ENCODE measurements at regions not wholly inside any gene's neighbourhood (a gene's known extent, or its start where the extent isn't known, plus 50 kb on each side); places are given as distances from the start of the nearest gene placed in this dataset.

- Histone ChIP-seq H3K4me3 (replicated peaks in 1 of 3; ENCODE audit: insufficient read depth in 1 of 3, low read depth in 1 of 3, low read length in 3 of 3) (no peak overlapping the region), H3K4me2 (ENCODE audit: insufficient read depth, low read length) (no peak overlapping the region), H4K20me1 (replicated peaks; ENCODE audit: control insufficient read depth, extremely low read depth, insufficient read depth, low read length) (no peaks in the 10 kb centered on the region), H3K4me1 (ENCODE audit: control insufficient read depth, extremely low read depth, insufficient read depth, low read length) (no peaks in the 10 kb centered on the region), H3K9me3 (replicated peaks; ENCODE audit: control insufficient read depth, insufficient read depth, low read length) (no peaks in the 10 kb centered on the region), H3K27me3 (ENCODE audit: control insufficient read depth in 2 of 2, insufficient read depth in 2 of 2, low read length in 2 of 2) (peaks cover 0 to 2% of the 10 kb centered on the region in 2 experiments), H2AFZ (ENCODE audit: low read depth, low read length) (no peak overlapping the region), H3K9me1 (replicated peaks; ENCODE audit: control insufficient read depth, extremely low read depth, insufficient read depth, low read length) (no peaks in the 10 kb centered on the region), H3K27ac (ENCODE audit: insufficient read depth, low read depth, low read length) (no peak overlapping the region), H3K36me3 (ENCODE audit: control insufficient read depth in 2 of 2, extremely low read depth in 1 of 2, insufficient read depth in 2 of 2, low read length in 2 of 2) (no peaks in the 10 kb centered on the region), H3K79me2 (ENCODE audit: control insufficient read depth, insufficient read depth, low read length) (no peaks in the 10 kb centered on the region), H3K9ac (replicated peaks; ENCODE audit: extremely low read depth, insufficient read depth, low read length) (no peak overlapping the region)
- TF ChIP-seq POLR2A (IDR thresholded peaks at IDR 0.05; ENCODE audit: low read depth, low read length) (no peak), MYC (IDR thresholded peaks at IDR 0.05; ENCODE audit: low read depth, low read length) (no peak)
- BruUV-seq (replicated peaks) = no TSS peak
- no peak for DNase-seq (ENCODE audit: low read depth, low spot score)
- ChIA-PET CTCF (interaction anchor here (0.8 kb wide), 1 partner anchor 15 kb away, joined by 3 read pairs; no protein-coding TSS in a partner anchor), POLR2A (no interaction called here)
- intact Hi-C loops (cut with micrococcal nuclease) (no loop called here), dilution Hi-C loops (cut with MboI; ENCODE audit: extremely low pct_ligation_motif_present, low sequenced_read_pairs) (no loop called here)
- FAIRE-seq = no peak
Measured at GRCh38 chr12:24746006-24746671, 202.8 kb downstream of the BCAT1 start.

GRCh38 chr12:24743941-24744793 lies 204.7 kb downstream of the BCAT1 start:
- Histone ChIP-seq H3K4me1 (ENCODE audit: control insufficient read depth, extremely low read depth, insufficient read depth, low read length) (no peaks in the 10 kb centered on the region), H3K36me3 (ENCODE audit: control insufficient read depth in 2 of 2, extremely low read depth in 1 of 2, insufficient read depth in 2 of 2, low read length in 2 of 2) (no peaks in the 10 kb centered on the region), H3K9me3 (replicated peaks; ENCODE audit: control insufficient read depth, insufficient read depth, low read length) (no peaks in the 10 kb centered on the region), H4K20me1 (replicated peaks; ENCODE audit: control insufficient read depth, extremely low read depth, insufficient read depth, low read length) (no peaks in the 10 kb centered on the region), H3K4me3 (replicated peaks in 1 of 3; ENCODE audit: insufficient read depth in 1 of 3, low read depth in 1 of 3, low read length in 3 of 3) (no peak overlapping the region), H3K9ac (replicated peaks; ENCODE audit: extremely low read depth, insufficient read depth, low read length) (no peak overlapping the region), H3K4me2 (ENCODE audit: insufficient read depth, low read length) (no peak overlapping the region), H3K9me1 (replicated peaks; ENCODE audit: control insufficient read depth, extremely low read depth, insufficient read depth, low read length) (no peaks in the 10 kb centered on the region), H3K79me2 (ENCODE audit: control insufficient read depth, insufficient read depth, low read length) (no peaks in the 10 kb centered on the region), H3K27ac (ENCODE audit: insufficient read depth, low read depth, low read length) (no peak overlapping the region), H3K27me3 (ENCODE audit: control insufficient read depth in 2 of 2, insufficient read depth in 2 of 2, low read length in 2 of 2) (peaks cover 0 to under 1% of the 10 kb centered on the region in 2 experiments), H2AFZ (ENCODE audit: low read depth, low read length) (no peak overlapping the region)
- no TSS peak for BruUV-seq (replicated peaks)
- TF ChIP-seq POLR2AphosphoS5 (IDR thresholded peaks at IDR 0.05; ENCODE audit: insufficient read depth, low read depth, low read length) (no peak), CTCF (IDR thresholded peaks at IDR 0.05; ENCODE audit: extremely low read depth in 1 of 2, insufficient read depth in 1 of 2, low read depth in 1 of 2, low read length in 2 of 2) (no peak), JUN (IDR thresholded peaks at IDR 0.05; ENCODE audit: borderline replicate concordance, insufficient read depth, insufficient read length, low read depth) (no peak), POLR2A (IDR thresholded peaks at IDR 0.05; ENCODE audit: low read depth, low read length) (no peak), GATA2 (IDR thresholded peaks at IDR 0.05; ENCODE audit: insufficient read depth, insufficient read length, low read depth, low read length) (no peak), EZH2 (IDR thresholded peaks at IDR 0.05; ENCODE audit: borderline replicate concordance, low read depth, low read length, severe bottlenecking) (no peak), MYC (IDR thresholded peaks at IDR 0.05; ENCODE audit: low read depth, low read length) (no peak), FOS (IDR thresholded peaks at IDR 0.05; ENCODE audit: borderline replicate concordance, insufficient read depth, low read length) (no peak), MAX (IDR thresholded peaks at IDR 0.05; ENCODE audit: insufficient read depth, insufficient read length) (no peak)
- intact Hi-C loops (cut with micrococcal nuclease) = no loop called here
- CTCF ChIA-PET = no interaction called here
- FAIRE-seq = no peak
- POLR2A ChIA-PET = no interaction called here
- dilution Hi-C loops (cut with MboI; ENCODE audit: extremely low pct_ligation_motif_present, low sequenced_read_pairs) = no loop called here
- no peak for DNase-seq (ENCODE audit: low read depth, low spot score)
